IPS-NIHi7 (cell line): ENCODE measurements at regions not wholly inside any gene's neighbourhood (a gene's known extent, or its start where the extent isn't known, plus 50 kb on each side); places are given as distances from the start of the nearest gene placed in this dataset.
A peak's percentile ranks its signal among the peaks of the same experiment; 100 is the strongest.

ENCODE experiments used
- DNase-seq: peaks from one replicate; pipeline ENCODE4 v3.0.0; 2012; ENCODE audit warnings: mixed read lengths; ENCODE audit errors: extremely low spot score

GRCh38 chr1:4016351-4017130, 116.5 kb upstream of the C1orf174 start:
- DNase-seq, result no peak

- DNase-seq, result no peak
Measured at GRCh38 chr1:4017636-4018365, 117.7 kb upstream of the C1orf174 start.

GRCh38 chr1:4018466-4019146, 118.5 kb upstream of the C1orf174 start:
- DNase-seq, result no peak

GRCh38 chr1:4019147-4019521, 119.1 kb upstream of the C1orf174 start:
- no peak for DNase-seq

- no peak for DNase-seq
Measured at GRCh38 chr1:4019606-4020331, 119.7 kb upstream of the C1orf174 start.

- no peak for DNase-seq
Measured at GRCh38 chr1:4020449-4020848, 120.4 kb upstream of the C1orf174 start.

GRCh38 chr1:4021136-4021973, 121.3 kb upstream of the C1orf174 start:
- no peak for DNase-seq

GRCh38 chr1:4021974-4022268, 121.8 kb upstream of the C1orf174 start:
- DNase-seq, result no peak

GRCh38 chr1:4022715-4023114, 122.6 kb upstream of the C1orf174 start:
- no peak for DNase-seq

GRCh38 chr1:4023678-4024077, 123.6 kb upstream of the C1orf174 start:
- DNase-seq, result no peak

GRCh38 chr1:4024811-4025210, 124.7 kb upstream of the C1orf174 start:
- DNase-seq, result no peak

GRCh38 chr1:4025752-4026151, 125.7 kb upstream of the C1orf174 start:
- DNase-seq, result no peak

GRCh38 chr1:4027008-4027407, 126.9 kb upstream of the C1orf174 start:
- DNase-seq, result no peak

- peak; percentile 55 for DNase-seq
Measured at GRCh38 chr1:4027492-4028138, 127.5 kb upstream of the C1orf174 start.

- no peak for DNase-seq
Measured at GRCh38 chr1:4028139-4028501, 128.0 kb upstream of the C1orf174 start.

GRCh38 chr1:4029376-4029775, 129.3 kb upstream of the C1orf174 start:
- no peak for DNase-seq

- no peak for DNase-seq
Measured at GRCh38 chr1:4032571-4032970, 132.5 kb upstream of the C1orf174 start.

- DNase-seq, result no peak
Measured at GRCh38 chr1:4033129-4033676, 133.1 kb upstream of the C1orf174 start.

- DNase-seq, result peak; percentile 50
Measured at GRCh38 chr1:4033713-4034112, 133.6 kb upstream of the C1orf174 start.

GRCh38 chr1:4034318-4034887, 134.3 kb upstream of the C1orf174 start:
- no peak for DNase-seq
